Upper lobe of left lung (tissue), 4 donors: ENCODE measurements at regions not wholly inside any gene's neighbourhood (a gene's known extent, or its start where the extent isn't known, plus 50 kb on each side); places are given as distances from the start of the nearest gene placed in this dataset.

Experiments used
- CTCF ChIP-seq, 6 experiments: fragments of 450-650 bp in 4 of 6; fragments of 200-600 bp in 2 of 6; sonication (generic) in 2 of 6; IDR thresholded peaks; one replicate each; pipeline ENCODE4 v1.5.1; 2016 to 2019; ENCODE audit warnings: antibody characterized with exemption in 6 of 6
- EP300 ChIP-seq, 4 donors: sonication (generic); formaldehyde crosslinking; IDR thresholded peaks; one replicate each; pipeline ENCODE4 v1.5.1; 2017; ENCODE audit warnings: antibody characterized with exemption in 4 of 4, control low read depth in 2 of 4
- POLR2A ChIP-seq, 4 donors: fragments of 450-650 bp; IDR thresholded peaks; one replicate each; pipeline ENCODE4 v1.5.1; 2016 to 2017; ENCODE audit warnings: antibody characterized with exemption in 4 of 4, mild to moderate bottlenecking in 2 of 4
- POLR2AphosphoS5 ChIP-seq, 2 donors: sonication (generic); formaldehyde crosslinking; IDR thresholded peaks; one replicate each; pipeline ENCODE4 v1.5.1; 2017; ENCODE audit warnings: antibody characterized with exemption in 2 of 2

GRCh38 chr4:138329506-138330070 lies 87.4 kb upstream of the SLC7A11 start:
- TF ChIP-seq CTCF (IDR thresholded peaks at IDR 0.05), result no peak
- no peak for TF ChIP-seq POLR2A (IDR thresholded peaks at IDR 0.05)
- no peak for TF ChIP-seq POLR2AphosphoS5 (IDR thresholded peaks at IDR 0.05)
- no peak for TF ChIP-seq EP300 (IDR thresholded peaks at IDR 0.05)
